ENCODE measurements at regions not wholly inside any gene's neighbourhood (a gene's known extent, or its start where the extent isn't known, plus 50 kb on each side); places are given as distances from the start of the nearest gene placed in this dataset.

DNA sequence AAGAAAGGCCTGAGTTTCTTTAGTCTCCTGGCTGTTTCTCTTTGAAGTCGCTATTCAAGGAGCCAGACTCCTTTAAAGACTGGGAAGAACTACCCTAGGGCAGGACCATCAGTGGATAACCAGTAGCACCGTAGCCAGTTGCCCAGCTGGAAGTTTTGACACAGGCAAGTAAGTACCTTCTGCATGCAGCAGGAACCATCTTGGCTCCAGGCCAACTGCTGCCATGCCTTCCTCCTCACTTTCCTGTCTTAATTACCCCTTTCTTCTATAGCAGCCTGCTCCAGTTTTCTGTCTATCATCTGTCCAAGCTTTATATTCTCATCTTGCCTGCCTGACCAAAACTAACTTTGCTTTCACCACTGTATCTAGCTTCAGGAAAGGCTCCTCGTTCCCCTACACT, 149.7 kb upstream of the SV2C start:
- FAIRE-seq (no peak), ATAC-seq (no peak), DNase-seq (ENCODE audit: low read depth in 1 of 2, low spot score in 1 of 2) (no peak)
- ChIA-PET POLR2A (no interaction called here), CTCF (interaction anchor here (1.1 kb wide), 1 partner anchor 13 kb away, joined by 4 read pairs; no protein-coding TSS in a partner anchor)
- 5% methylated on average over 3 of the region's 3 CpGs for WGBS (ENCODE audit: missing lambda C conversion rate)
- Histone ChIP-seq H3K4me1 (no peaks in the 10 kb centered on the region), H3K4me3 (no peak overlapping the region), H3K4me2 (no peak overlapping the region), H3K27ac (no peak overlapping the region), H3K9me3 (no peaks in the 10 kb centered on the region)
- TF ChIP-seq, protein P1, sequence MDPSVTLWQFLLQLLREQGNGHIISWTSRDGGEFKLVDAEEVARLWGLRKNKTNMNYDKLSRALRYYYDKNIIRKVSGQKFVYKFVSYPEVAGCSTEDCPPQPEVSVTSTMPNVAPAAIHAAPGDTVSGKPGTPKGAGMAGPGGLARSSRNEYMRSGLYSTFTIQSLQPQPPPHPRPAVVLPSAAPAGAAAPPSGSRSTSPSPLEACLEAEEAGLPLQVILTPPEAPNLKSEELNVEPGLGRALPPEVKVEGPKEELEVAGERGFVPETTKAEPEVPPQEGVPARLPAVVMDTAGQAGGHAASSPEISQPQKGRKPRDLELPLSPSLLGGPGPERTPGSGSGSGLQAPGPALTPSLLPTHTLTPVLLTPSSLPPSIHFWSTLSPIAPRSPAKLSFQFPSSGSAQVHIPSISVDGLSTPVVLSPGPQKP (IDR thresholded peaks at IDR 0.05; ENCODE audit: low read depth, low read length): no peak
- TF ChIP-seq KDM5A (IDR thresholded peaks at IDR 0.05) (no peak), SMC3 (IDR thresholded peaks at IDR 0.05) (no peak), MAZ (IDR thresholded peaks at IDR 0.05; ENCODE audit: borderline replicate concordance, low read depth, low read length) (no peak), MYC (IDR thresholded peaks at IDR 0.05; ENCODE audit: borderline replicate concordance, low read length) (no peak), HOXA7 (CRISPR knock-in tag; IDR thresholded peaks at IDR 0.05) (no peak), RNF2 (IDR thresholded peaks at IDR 0.05; ENCODE audit: borderline replicate concordance, low read depth) (no peak)
- TF ChIP-seq, protein P2, sequence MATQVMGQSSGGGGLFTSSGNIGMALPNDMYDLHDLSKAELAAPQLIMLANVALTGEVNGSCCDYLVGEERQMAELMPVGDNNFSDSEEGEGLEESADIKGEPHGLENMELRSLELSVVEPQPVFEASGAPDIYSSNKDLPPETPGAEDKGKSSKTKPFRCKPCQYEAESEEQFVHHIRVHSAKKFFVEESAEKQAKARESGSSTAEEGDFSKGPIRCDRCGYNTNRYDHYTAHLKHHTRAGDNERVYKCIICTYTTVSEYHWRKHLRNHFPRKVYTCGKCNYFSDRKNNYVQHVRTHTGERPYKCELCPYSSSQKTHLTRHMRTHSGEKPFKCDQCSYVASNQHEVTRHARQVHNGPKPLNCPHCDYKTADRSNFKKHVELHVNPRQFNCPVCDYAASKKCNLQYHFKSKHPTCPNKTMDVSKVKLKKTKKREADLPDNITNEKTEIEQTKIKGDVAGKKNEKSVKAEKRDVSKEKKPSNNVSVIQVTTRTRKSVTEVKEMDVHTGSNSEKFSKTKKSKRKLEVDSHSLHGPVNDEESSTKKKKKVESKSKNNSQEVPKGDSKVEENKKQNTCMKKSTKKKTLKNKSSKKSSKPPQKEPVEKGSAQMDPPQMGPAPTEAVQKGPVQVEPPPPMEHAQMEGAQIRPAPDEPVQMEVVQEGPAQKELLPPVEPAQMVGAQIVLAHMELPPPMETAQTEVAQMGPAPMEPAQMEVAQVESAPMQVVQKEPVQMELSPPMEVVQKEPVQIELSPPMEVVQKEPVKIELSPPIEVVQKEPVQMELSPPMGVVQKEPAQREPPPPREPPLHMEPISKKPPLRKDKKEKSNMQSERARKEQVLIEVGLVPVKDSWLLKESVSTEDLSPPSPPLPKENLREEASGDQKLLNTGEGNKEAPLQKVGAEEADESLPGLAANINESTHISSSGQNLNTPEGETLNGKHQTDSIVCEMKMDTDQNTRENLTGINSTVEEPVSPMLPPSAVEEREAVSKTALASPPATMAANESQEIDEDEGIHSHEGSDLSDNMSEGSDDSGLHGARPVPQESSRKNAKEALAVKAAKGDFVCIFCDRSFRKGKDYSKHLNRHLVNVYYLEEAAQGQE (IDR thresholded peaks at IDR 0.05): no peak

DNA sequence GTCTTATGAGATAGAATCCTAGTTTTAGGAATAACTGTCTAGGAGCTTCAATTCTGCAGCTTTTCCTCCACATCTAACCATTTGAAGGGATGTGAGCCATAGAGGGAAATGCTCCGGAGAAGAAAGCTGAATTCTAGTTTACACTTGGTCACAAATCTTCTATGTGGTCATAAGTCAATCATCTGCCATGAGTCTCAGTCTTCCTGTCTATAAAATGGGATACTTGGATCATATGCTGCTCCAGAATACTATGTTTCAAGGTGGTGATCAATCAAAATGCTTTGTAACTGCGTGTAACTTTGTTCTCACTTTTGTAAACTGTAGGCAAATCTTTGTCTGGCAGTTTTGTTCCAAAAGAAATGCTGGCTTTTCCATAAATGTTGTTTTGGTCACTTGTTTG, 152.0 kb upstream of the SV2C start:
- no peak overlapping the region for H3K4me3 ChIP-seq
- H3K9me3 ChIP-seq: no peaks in the 10 kb centered on the region
- no peaks in the 10 kb centered on the region for H3K4me1 ChIP-seq
- CTCF ChIA-PET: no interaction called here
- no peak overlapping the region for H3K4me2 ChIP-seq
- FAIRE-seq (no peak), DNase-seq (ENCODE audit: low read depth in 1 of 2, low spot score in 1 of 2) (no peak), ATAC-seq (no peak)
- POLR2A ChIA-PET: no interaction called here
- no peak overlapping the region for H3K27ac ChIP-seq
- TF ChIP-seq RNF2 (IDR thresholded peaks at IDR 0.05; ENCODE audit: borderline replicate concordance, low read depth) (no peak), ZFP36 (IDR thresholded peaks at IDR 0.05; ENCODE audit: borderline replicate concordance, partially characterized antibody) (no peak), POLR2A (IDR thresholded peaks at IDR 0.05; ENCODE audit: low read length) (no peak), BHLHE40 (IDR thresholded peaks at IDR 0.05; ENCODE audit: low read depth, low read length) (no peak), NR3C1 (IDR thresholded peaks at IDR 0.05) (no peak), NPAS2 (CRISPR knock-in tag; IDR thresholded peaks at IDR 0.05; ENCODE audit: borderline replicate concordance) (no peak)
- TF ChIP-seq, protein P3, sequence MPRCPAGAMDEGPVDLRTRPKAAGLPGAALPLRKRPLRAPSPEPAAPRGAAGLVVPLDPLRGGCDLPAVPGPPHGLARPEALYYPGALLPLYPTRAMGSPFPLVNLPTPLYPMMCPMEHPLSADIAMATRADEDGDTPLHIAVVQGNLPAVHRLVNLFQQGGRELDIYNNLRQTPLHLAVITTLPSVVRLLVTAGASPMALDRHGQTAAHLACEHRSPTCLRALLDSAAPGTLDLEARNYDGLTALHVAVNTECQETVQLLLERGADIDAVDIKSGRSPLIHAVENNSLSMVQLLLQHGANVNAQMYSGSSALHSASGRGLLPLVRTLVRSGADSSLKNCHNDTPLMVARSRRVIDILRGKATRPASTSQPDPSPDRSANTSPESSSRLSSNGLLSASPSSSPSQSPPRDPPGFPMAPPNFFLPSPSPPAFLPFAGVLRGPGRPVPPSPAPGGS (IDR thresholded peaks at IDR 0.05): no peak
- TF ChIP-seq, protein P4, sequence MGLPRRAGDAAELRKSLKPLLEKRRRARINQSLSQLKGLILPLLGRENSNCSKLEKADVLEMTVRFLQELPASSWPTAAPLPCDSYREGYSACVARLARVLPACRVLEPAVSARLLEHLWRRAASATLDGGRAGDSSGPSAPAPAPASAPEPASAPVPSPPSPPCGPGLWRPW (IDR thresholded peaks at IDR 0.05): no peak
- WGBS (ENCODE audit: missing lambda C conversion rate): 0% methylated on average over 2 of the region's 2 CpGs

DNA sequence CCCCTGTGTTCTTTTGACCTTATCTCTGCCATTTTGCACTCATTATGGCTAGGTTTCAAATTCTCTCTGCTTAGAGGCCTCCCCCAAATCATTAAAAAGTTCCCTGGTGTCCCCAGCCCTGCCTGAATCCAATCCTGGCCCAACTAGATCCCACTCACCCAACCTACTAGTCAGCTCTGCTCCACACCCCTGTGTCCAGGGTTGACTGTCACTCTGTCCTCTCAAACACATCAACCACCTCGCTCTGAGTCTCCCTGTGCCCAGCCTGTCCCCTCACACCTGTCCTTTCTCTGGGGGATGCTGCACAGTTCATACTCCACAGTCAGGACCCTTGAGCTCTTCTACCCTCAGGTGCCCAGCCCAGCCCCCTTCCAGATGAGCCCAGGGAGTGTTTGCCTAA, 154.2 kb upstream of the SV2C start:
- Histone ChIP-seq H3K27ac (no peak overlapping the region), H3K9me3 (no peaks in the 10 kb centered on the region), H3K4me2 (no peak overlapping the region), H3K4me3 (no peak overlapping the region), H3K4me1 (no peaks in the 10 kb centered on the region)
- TF ChIP-seq, protein P5, sequence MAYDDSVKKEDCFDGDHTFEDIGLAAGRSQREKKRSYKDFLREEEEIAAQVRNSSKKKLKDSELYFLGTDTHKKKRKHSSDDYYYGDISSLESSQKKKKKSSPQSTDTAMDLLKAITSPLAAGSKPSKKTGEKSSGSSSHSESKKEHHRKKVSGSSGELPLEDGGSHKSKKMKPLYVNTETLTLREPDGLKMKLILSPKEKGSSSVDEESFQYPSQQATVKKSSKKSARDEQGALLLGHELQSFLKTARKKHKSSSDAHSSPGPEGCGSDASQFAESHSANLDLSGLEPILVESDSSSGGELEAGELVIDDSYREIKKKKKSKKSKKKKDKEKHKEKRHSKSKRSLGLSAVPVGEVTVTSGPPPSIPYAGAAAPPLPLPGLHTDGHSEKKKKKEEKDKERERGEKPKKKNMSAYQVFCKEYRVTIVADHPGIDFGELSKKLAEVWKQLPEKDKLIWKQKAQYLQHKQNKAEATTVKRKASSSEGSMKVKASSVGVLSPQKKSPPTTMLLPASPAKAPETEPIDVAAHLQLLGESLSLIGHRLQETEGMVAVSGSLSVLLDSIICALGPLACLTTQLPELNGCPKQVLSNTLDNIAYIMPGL (CRISPR knock-in tag; IDR thresholded peaks at IDR 0.05; ENCODE audit: borderline replicate concordance): no peak
- TF ChIP-seq EP300 (IDR thresholded peaks at IDR 0.05) (no peak), TFCP2L1 (CRISPR knock-in tag; IDR thresholded peaks at IDR 0.05) (no peak), NPAS2 (CRISPR knock-in tag; IDR thresholded peaks at IDR 0.05; ENCODE audit: borderline replicate concordance) (no peak)
- ChIA-PET CTCF (no interaction called here), POLR2A (no interaction called here)
- ATAC-seq (no peak), FAIRE-seq (no peak), DNase-seq (ENCODE audit: low read depth in 1 of 2, low spot score in 1 of 2) (no peak)
- 0% methylated on average over 1 of the region's 1 CpG for WGBS (ENCODE audit: missing lambda C conversion rate)
